K562 (cell line): ENCODE measurements at regions not wholly inside any gene's neighbourhood (a gene's known extent, or its start where the extent isn't known, plus 50 kb on each side); places are given as distances from the start of the nearest gene placed in this dataset.

Experiments used
- ATAC-seq: fragments of 200-7000 bp; cut with Tn5 transposase; 3 replicates; pipeline ENCODE4 v1.9.1; 2020; ENCODE audit warnings: moderate library complexity
- BruUV-seq: library from RNA; stranded (reverse); fragments of 400-500 nt; replicated peaks from 2 replicates; lab custom pipeline; 2021; lab: Mats Ljungman, UMichigan
- CTCF ChIA-PET: fragments of 300-600 bp; formaldehyde crosslinking; extraction: SDS; loops from one replicate; lab custom pipeline; 2021; ENCODE audit warnings: low intra/inter-chr PET ratio; lab: Yijun Ruan, JAX
- POLR2A ChIA-PET: fragments of 300-600, 350-650 bp; sonication (Branson Sonifier 250); formaldehyde crosslinking; extraction: SDS; loops from one replicate; lab custom pipeline; 2021; ENCODE audit warnings: antibody characterized with exemption, inconsistent platforms; lab: Yijun Ruan, JAX
- DNase-seq, 4 experiments: peaks; one replicate each; pipeline versions ENCODE4 v3.0.0 to v3.0.0-alpha.2; 2011 to 2018; ENCODE audit warnings: low spot score in 3 of 4, mixed read lengths in 3 of 4; ENCODE audit errors: extremely low read depth in 1 of 4
- FAIRE-seq: peaks from 2 replicates; lab custom pipeline; 2011; peaks lifted over from hg19 to GRCh38; lab: Jason Lieb, UNC
- H2AFZ ChIP-seq: 2 replicates; pipeline ENCODE4 v1.6.0; 2011; ENCODE audit warnings: low read depth, low read length, control low read depth, inconsistent platforms
- H3K27ac ChIP-seq: fragments of 200-600 bp; 3 replicates; pipeline ENCODE4 v1.8.0; 2011; ENCODE audit warnings: low read depth, mild to moderate bottlenecking, control low read depth, inconsistent platforms, low read length, moderate library complexity, mixed read lengths; ENCODE audit errors: extremely low read depth
- H3K27me3 ChIP-seq, 2 experiments: fragments of 300-600 bp in 1 of 2; 2 replicates in 1 of 2; 3 replicates in 1 of 2; pipeline versions ENCODE4 v1.6.0 to v1.8.0; 2011; ENCODE audit warnings: inconsistent platforms in 2 of 2, low read length in 2 of 2, mild to moderate bottlenecking in 1 of 2, mixed read lengths in 1 of 2, moderate library complexity in 1 of 2; ENCODE audit not compliant: control insufficient read depth in 2 of 2, insufficient read depth in 2 of 2
- H3K36me3 ChIP-seq: fragments of 300-600 bp; 3 replicates; pipeline ENCODE4 v1.8.0; 2011; ENCODE audit warnings: mild to moderate bottlenecking, low read length, inconsistent platforms; ENCODE audit not compliant: control insufficient read depth, insufficient read depth
- H3K4me1 ChIP-seq, 2 experiments: fragments of 200-600 bp in 1 of 2; replicated peaks in 1 of 2; 2 replicates in 1 of 2; 3 replicates in 1 of 2; pipeline versions ENCODE4 v1.5.1 to v1.8.0; 2011; ENCODE audit warnings: inconsistent platforms in 2 of 2, low read length in 2 of 2, mild to moderate bottlenecking in 1 of 2, mixed read lengths in 1 of 2, moderate library complexity in 1 of 2; ENCODE audit not compliant: control insufficient read depth in 2 of 2, insufficient read depth in 2 of 2
- H3K4me2 ChIP-seq: 2 replicates; pipeline ENCODE4 v1.6.1; 2011; ENCODE audit warnings: low read length, control low read depth, inconsistent platforms, mixed read lengths; ENCODE audit not compliant: insufficient read depth
- H3K4me3 ChIP-seq: fragments of 200-600 bp; sonication (generic), shearing (Covaris generic); 2 replicates; pipeline ENCODE4 v1.5.1; 2016; ENCODE audit warnings: control low read depth, inconsistent platforms
- H3K79me2 ChIP-seq: fragments of 200-600 bp; 3 replicates; pipeline ENCODE4 v1.8.0; 2011; ENCODE audit warnings: low read length, inconsistent platforms; ENCODE audit not compliant: control insufficient read depth, insufficient read depth
- H3K9ac ChIP-seq, 2 experiments: 2 replicates each; pipeline versions ENCODE4 v1.6.0 to v1.6.1; 2011; ENCODE audit warnings: low read depth in 2 of 2, low read length in 2 of 2, control low read depth in 1 of 2, inconsistent platforms in 1 of 2, mild to moderate bottlenecking in 1 of 2, mixed read lengths in 1 of 2; ENCODE audit not compliant: insufficient read depth in 1 of 2
- H3K9me1 ChIP-seq: one replicate; pipeline ENCODE4 v1.6.0; 2011; ENCODE audit warnings: inconsistent platforms, mild to moderate bottlenecking, low read length, moderate library complexity; ENCODE audit not compliant: control insufficient read depth, insufficient read depth
- H3K9me3 ChIP-seq: replicated peaks from 2 replicates; pipeline ENCODE4 v1.5.1; 2011; ENCODE audit warnings: low read depth, low read length, inconsistent platforms; ENCODE audit not compliant: control insufficient read depth, insufficient read depth
- H4K20me1 ChIP-seq: replicated peaks from 2 replicates; pipeline ENCODE4 v1.6.1; 2011; ENCODE audit warnings: low read length, inconsistent platforms, mixed read lengths; ENCODE audit not compliant: control insufficient read depth, insufficient read depth
- ARID3B ChIP-seq: fragments of 250-450 bp; sonication (Bioruptor Pico); IDR thresholded peaks from 2 replicates; pipeline ENCODE4 v1.4.0; 2020; ENCODE audit warnings: borderline replicate concordance
- ATF3 ChIP-seq, 2 experiments: fragments of 450-650 bp in 1 of 2; sonication (generic) in 1 of 2; formaldehyde crosslinking in 1 of 2; IDR thresholded peaks in 1 of 2; conservative IDR thresholded peaks in 1 of 2; 2 replicates each; pipeline versions ENCODE4 v1.6.1 to v1.8.1; 2016 to 2023; ENCODE audit warnings: mild to moderate bottlenecking in 2 of 2, moderate library complexity in 2 of 2, inconsistent platforms in 1 of 2, missing genetic modification reagents in 1 of 2
- CC2D1A ChIP-seq: fragments of 450-650 bp; IDR thresholded peaks from 2 replicates; pipeline ENCODE4 v1.6.1; 2017; ENCODE audit warnings: mild to moderate bottlenecking
- E2F4 ChIP-seq: sonication (generic); formaldehyde crosslinking; IDR thresholded peaks from 2 replicates; pipeline ENCODE4 v1.8.0; 2022; ENCODE audit warnings: mild to moderate bottlenecking, low read depth, missing genetic modification reagents
- FOXK2 ChIP-seq, 2 experiments: fragments of 450-650 bp; IDR thresholded peaks in 1 of 2; conservative IDR thresholded peaks in 1 of 2; 2 replicates each; pipeline ENCODE4 v1.6.1; 2016; ENCODE audit warnings: low read depth in 2 of 2, mild to moderate bottlenecking in 1 of 2
- GTF2A2 ChIP-seq: IDR thresholded peaks from 2 replicates; pipeline ENCODE4 v1.6.1; 2016; ENCODE audit warnings: mild to moderate bottlenecking, missing genetic modification characterization, missing compliant biosample characterization
- LARP7 ChIP-seq: fragments of 450-650 bp; IDR thresholded peaks from 2 replicates; pipeline ENCODE4 v1.6.1; 2016
- POLR3A ChIP-seq: IDR thresholded peaks from 2 replicates; pipeline ENCODE4 v1.6.1; 2011; ENCODE audit warnings: borderline replicate concordance, mild to moderate bottlenecking, moderate library complexity; ENCODE audit not compliant: insufficient read length, insufficient read depth; ENCODE audit errors: extremely low read depth
- RBM22 ChIP-seq: fragments of 200-400 bp; formaldehyde crosslinking; IDR thresholded peaks from 2 replicates; pipeline ENCODE4 v1.6.1; 2018; ENCODE audit warnings: low read length, low read depth; ENCODE audit not compliant: poor library complexity, severe bottlenecking
- SMAD1 ChIP-seq: fragments of 150-350 bp; IDR thresholded peaks from 2 replicates; pipeline ENCODE4 v1.6.1; 2014; ENCODE audit warnings: low read length, low read depth; ENCODE audit not compliant: partially characterized antibody
- SMAD2 ChIP-seq: fragments of 150-350 bp; IDR thresholded peaks from 2 replicates; pipeline ENCODE4 v1.6.1; 2014; ENCODE audit warnings: low read depth, mild to moderate bottlenecking, low read length
- U2AF2 ChIP-seq: fragments of 200-400 bp; formaldehyde crosslinking; optimal IDR thresholded peaks from 2 replicates; pipeline ENCODE3; 2017; ENCODE audit warnings: low read depth, mild to moderate bottlenecking, low read length
- ZNF12 ChIP-seq: sonication (generic); formaldehyde crosslinking; IDR thresholded peaks from 2 replicates; pipeline ENCODE4 v1.4.0; 2020; ENCODE audit warnings: mild to moderate bottlenecking, missing genetic modification reagents
- ZNF24 ChIP-seq: fragments of 450-650 bp; IDR thresholded peaks from 2 replicates; pipeline ENCODE4 v1.6.1; 2016
- ZNF444 ChIP-seq: fragments of 250-450 bp; sonication (Bioruptor Pico); IDR thresholded peaks from 2 replicates; pipeline ENCODE4 v1.4.0; 2020; ENCODE audit warnings: mild to moderate bottlenecking, moderate library complexity
- ZNF778 ChIP-seq: fragments of 450-650 bp; formaldehyde crosslinking; IDR thresholded peaks from 2 replicates; pipeline ENCODE4 v1.4.0; 2020; ENCODE audit warnings: mild to moderate bottlenecking, moderate library complexity
- WGBS: fragments of 100-300 bp; shearing (Covaris generic); methylation state at CpG from one replicate; pipeline ENCODE4 v1.1.6; 2016; ENCODE audit warnings: low coverage, mixed read lengths; ENCODE audit not compliant: insufficient coverage; ENCODE audit errors: missing lambda C conversion rate; 5-methylcytosine and 5-hydroxymethylcytosine counted together
- in situ Hi-C: fragments of 300-500 bp; cut with MboI; formaldehyde crosslinking; loops from 4 replicates; pipeline ENCODE4 v1.15.0; 2018; ENCODE audit warnings: inconsistent platforms, mixed read lengths
- intact Hi-C: fragments of 100-400 bp; cut with micrococcal nuclease; formaldehyde crosslinking; loops from 2 replicates; pipeline ENCODE4 v1.14.2; 2022

- intact Hi-C loops = no loop called here
- CTCF ChIA-PET = no interaction called here
- WGBS = 3% methylated on average over 2 of the region's 2 CpGs
- H2AFZ ChIP-seq = no peak overlapping the region
- H3K9me1 ChIP-seq = no peaks in the 10 kb centered on the region
- no peak for TF ChIP-seq ZNF12 (CRISPR knock-in tag)
- no peak for TF ChIP-seq SMAD2
- TF ChIP-seq SMAD1 = no peak
- no peak for TF ChIP-seq POLR3A
- TF ChIP-seq ARID3B (CRISPR knock-in tag) = no peak
- TF ChIP-seq GTF2A2 (tag) = no peak
- no peak for TF ChIP-seq CC2D1A
- TF ChIP-seq ZNF444 (CRISPR knock-in tag) = no peak
- TF ChIP-seq U2AF2 = no peak
- no peak for TF ChIP-seq FOXK2 (conservative IDR thresholded peaks at IDR 0.05 in 1 of 2, IDR thresholded peaks at IDR 0.05 in 1 of 2; ENCODE audit: low read depth in 2 of 2)
- TF ChIP-seq ATF3 (IDR thresholded peaks at IDR 0.05) = no peak
- TF ChIP-seq ATF3 (CRISPR knock-in tag; conservative IDR thresholded peaks at IDR 0.05) = no peak
- no peak for TF ChIP-seq E2F4 (CRISPR knock-in tag)
- TF ChIP-seq RBM22 = no peak
- no peak for TF ChIP-seq LARP7
- no peak for TF ChIP-seq ZNF778
- no peak for TF ChIP-seq ZNF24
- TF ChIP-seq, all 486 proteins: peak for 0
- BruUV-seq = no TSS peak
- Histone ChIP-seq H3K4me1 (no peaks in the 10 kb centered on the region), H3K79me2 (no peaks in the 10 kb centered on the region), H3K9ac (no peak overlapping the region), H3K36me3 (no peaks in the 10 kb centered on the region), H3K27me3 (no peaks in the 10 kb centered on the region), H3K4me3 (no peak overlapping the region), H3K4me2 (no peak overlapping the region), H3K9me3 (no peaks in the 10 kb centered on the region), H3K27ac (no peak overlapping the region), H4K20me1 (no peaks in the 10 kb centered on the region)
- DNase-seq (no peak), ATAC-seq (no peak), FAIRE-seq (no peak)
- in situ Hi-C loops = no loop called here
- POLR2A ChIA-PET = no interaction called here
Measured at GRCh38 chr5:51276250-51276649, 107.0 kb upstream of the ISL1 start.
